AG10803 (cell line): ENCODE measurements at regions not wholly inside any gene's neighbourhood (a gene's known extent, or its start where the extent isn't known, plus 50 kb on each side); places are given as distances from the start of the nearest gene placed in this dataset.

Experiments used
- DNase-seq: peaks from one replicate; pipeline ENCODE4 v3.0.0; 2010; ENCODE audit warnings: low read depth
- H3K4me3 ChIP-seq: 2 replicates; pipeline ENCODE4 v1.5.1; 2011; ENCODE audit warnings: mild to moderate bottlenecking, low read length, control low read depth
- CTCF ChIP-seq: conservative IDR thresholded peaks from 2 replicates; pipeline ENCODE4 v1.5.1; 2011; ENCODE audit warnings: mild to moderate bottlenecking, low read length, control low read depth, inconsistent platforms

GRCh38 chr1:95604771-95605170 lies 370.8 kb downstream of the RWDD3 start:
- no peak for TF ChIP-seq CTCF
- no peak for DNase-seq
- no peak overlapping the region for H3K4me3 ChIP-seq

DNA sequence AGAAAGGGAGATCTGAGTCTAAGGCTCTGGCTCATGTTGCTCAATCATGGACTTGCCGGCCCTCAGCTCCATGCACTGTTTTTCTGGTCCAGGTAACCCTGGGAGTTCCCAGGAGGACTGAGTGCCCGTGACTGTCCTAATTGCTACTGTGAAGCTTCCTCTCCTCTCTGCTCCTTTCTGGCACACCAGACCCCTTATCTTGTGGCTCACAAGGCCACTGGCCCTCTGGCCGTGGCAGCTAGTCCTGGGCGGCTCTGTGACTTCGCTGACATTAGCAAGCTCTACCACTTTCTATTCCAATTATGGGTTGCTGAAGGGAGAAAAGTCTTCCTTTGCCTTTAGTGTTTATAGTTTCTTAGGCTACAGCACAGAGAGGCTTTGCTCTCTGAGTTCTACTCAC lies 380.2 kb downstream of the RWDD3 start:
- no peak for TF ChIP-seq CTCF
- no peak for DNase-seq
- no peak overlapping the region for H3K4me3 ChIP-seq

- TF ChIP-seq CTCF = no peak
- H3K4me3 ChIP-seq = no peak overlapping the region
- no peak for DNase-seq
These were observed 381.4 kb downstream of the RWDD3 start for GRCh38 chr1:95615421-95615820.

DNA sequence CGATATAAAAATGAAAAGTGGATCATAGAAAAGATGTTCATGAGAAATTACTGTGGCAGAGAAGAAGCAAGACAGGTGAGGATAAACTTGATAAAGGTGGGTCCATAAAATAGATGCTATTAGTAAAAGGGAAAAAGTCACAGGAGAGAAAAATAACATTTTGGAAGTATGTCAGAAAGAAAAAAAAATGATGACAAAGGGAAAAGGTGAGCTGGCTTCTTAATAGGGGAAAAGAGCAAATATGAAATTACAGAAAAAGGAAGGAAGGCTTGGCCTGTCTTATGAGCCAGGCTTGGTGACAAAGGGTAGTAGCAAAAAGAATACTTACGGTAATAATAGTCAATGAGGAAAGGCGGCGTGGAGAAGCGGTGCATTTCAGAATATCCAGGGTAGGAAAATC lies 386.1 kb downstream of the RWDD3 start:
- TF ChIP-seq CTCF = no peak
- H3K4me3 ChIP-seq = no peak overlapping the region
- DNase-seq = no peak

- no peak overlapping the region for H3K4me3 ChIP-seq
- DNase-seq = no peak
- TF ChIP-seq CTCF = no peak
These were observed 388.6 kb downstream of the RWDD3 start for GRCh38 chr1:95622609-95623008.

DNA sequence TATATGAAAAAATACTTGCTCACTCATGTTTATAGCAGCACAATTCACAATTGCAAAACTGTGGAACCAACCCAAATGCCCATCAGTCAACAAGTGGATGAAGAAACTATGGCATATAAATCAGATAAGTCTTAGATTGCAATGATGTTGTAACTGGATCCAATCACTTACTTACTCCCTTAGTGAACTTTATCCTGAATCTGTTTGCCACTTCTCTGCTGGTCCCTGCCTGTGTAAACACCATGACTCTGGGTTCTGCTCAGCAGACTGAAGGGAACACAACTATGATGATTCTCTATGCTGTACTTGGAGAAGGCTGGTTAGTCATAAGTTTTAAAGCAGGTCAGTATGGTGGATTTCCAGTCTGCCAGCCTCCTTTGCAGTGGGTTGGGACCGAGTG lies 391.2 kb downstream of the RWDD3 start:
- DNase-seq = no peak
- no peak for TF ChIP-seq CTCF
- H3K4me3 ChIP-seq = no peak overlapping the region

GRCh38 chr1:95627244-95627643 lies 393.2 kb downstream of the RWDD3 start:
- TF ChIP-seq CTCF = no peak
- no peak for DNase-seq
- no peak overlapping the region for H3K4me3 ChIP-seq
